ENCODE measurements at regions not wholly inside any gene's neighbourhood (a gene's known extent, or its start where the extent isn't known, plus 50 kb on each side); places are given as distances from the start of the nearest gene placed in this dataset.

DNA sequence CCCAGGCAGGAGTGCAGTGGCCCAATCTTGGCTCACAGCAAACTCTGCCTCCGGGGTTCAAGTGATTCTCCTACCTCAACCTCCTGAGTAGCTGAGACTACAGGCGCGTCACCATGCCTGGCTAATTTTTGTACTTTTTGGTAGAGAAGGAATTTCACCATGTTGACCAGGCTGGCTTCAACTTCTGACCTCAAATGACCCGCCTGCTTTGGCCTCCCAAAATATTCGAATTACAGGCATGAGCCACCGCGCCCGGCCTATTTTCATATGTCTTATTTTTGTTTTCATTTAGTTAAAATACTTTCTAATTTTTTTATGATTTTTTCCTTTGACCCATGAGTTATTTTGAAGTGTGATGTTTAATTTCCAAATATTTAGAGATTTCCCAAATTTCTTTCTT is 143.6 kb upstream of the VRK1 start:
- TF ChIP-seq, protein P1, sequence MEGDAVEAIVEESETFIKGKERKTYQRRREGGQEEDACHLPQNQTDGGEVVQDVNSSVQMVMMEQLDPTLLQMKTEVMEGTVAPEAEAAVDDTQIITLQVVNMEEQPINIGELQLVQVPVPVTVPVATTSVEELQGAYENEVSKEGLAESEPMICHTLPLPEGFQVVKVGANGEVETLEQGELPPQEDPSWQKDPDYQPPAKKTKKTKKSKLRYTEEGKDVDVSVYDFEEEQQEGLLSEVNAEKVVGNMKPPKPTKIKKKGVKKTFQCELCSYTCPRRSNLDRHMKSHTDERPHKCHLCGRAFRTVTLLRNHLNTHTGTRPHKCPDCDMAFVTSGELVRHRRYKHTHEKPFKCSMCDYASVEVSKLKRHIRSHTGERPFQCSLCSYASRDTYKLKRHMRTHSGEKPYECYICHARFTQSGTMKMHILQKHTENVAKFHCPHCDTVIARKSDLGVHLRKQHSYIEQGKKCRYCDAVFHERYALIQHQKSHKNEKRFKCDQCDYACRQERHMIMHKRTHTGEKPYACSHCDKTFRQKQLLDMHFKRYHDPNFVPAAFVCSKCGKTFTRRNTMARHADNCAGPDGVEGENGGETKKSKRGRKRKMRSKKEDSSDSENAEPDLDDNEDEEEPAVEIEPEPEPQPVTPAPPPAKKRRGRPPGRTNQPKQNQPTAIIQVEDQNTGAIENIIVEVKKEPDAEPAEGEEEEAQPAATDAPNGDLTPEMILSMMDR (conservative IDR thresholded peaks at IDR 0.05; ENCODE audit: low read length): no peak
- TF ChIP-seq EZH2phosphoT487 (IDR thresholded peaks at IDR 0.05; ENCODE audit: borderline replicate concordance): no peak
